22Rv1 (cell line): ENCODE measurements at regions not wholly inside any gene's neighbourhood (a gene's known extent, or its start where the extent isn't known, plus 50 kb on each side); places are given as distances from the start of the nearest gene placed in this dataset.

Experiments
- ZFX ChIP-seq: fragments of 450-650 bp; IDR thresholded peaks from 2 replicates; pipeline ENCODE4 v1.6.1; 2017; ENCODE audit warnings: antibody characterized with exemption, borderline replicate concordance
- TF ChIP-seq, protein P1 (sequence below): fragments of 450-650 bp; IDR thresholded peaks from 2 replicates; pipeline ENCODE4 v1.5.1; 2017; ENCODE audit warnings: mild to moderate bottlenecking

DNA sequence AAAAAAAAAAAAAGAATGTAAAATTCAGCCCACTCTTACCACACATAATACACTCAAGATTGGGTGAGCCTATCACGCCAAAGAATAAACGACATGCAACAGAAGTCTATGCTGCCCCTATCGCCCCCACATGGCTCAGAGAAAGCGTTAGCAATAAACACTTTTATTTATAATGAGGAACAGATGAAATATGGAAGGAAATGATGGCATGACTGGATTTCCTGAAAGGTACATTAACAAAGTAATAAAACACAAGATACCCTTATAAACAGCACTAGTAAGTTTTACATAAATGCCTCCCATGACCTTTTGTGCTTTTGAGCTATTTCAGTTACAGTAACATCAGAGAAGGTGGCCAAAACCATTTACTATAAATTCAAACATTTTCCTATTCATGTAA lies 71.4 kb upstream of the SCAF8 start:
- TF ChIP-seq, protein P1, sequence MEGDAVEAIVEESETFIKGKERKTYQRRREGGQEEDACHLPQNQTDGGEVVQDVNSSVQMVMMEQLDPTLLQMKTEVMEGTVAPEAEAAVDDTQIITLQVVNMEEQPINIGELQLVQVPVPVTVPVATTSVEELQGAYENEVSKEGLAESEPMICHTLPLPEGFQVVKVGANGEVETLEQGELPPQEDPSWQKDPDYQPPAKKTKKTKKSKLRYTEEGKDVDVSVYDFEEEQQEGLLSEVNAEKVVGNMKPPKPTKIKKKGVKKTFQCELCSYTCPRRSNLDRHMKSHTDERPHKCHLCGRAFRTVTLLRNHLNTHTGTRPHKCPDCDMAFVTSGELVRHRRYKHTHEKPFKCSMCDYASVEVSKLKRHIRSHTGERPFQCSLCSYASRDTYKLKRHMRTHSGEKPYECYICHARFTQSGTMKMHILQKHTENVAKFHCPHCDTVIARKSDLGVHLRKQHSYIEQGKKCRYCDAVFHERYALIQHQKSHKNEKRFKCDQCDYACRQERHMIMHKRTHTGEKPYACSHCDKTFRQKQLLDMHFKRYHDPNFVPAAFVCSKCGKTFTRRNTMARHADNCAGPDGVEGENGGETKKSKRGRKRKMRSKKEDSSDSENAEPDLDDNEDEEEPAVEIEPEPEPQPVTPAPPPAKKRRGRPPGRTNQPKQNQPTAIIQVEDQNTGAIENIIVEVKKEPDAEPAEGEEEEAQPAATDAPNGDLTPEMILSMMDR, result no peak
- no peak for TF ChIP-seq ZFX
